Head of caudate nucleus (tissue), 42 donors: ENCODE measurements at regions not wholly inside any gene's neighbourhood (a gene's known extent, or its start where the extent isn't known, plus 50 kb on each side); places are given as distances from the start of the nearest gene placed in this dataset.

Source experiments
- DNase-seq, 42 donors: peaks; one replicate each; pipeline versions ENCODE4 v3.0.0 to v3.0.0-alpha.2; 2020 to 2021; ENCODE audit warnings: mixed read lengths in 7 of 42
- intact Hi-C: fragments of 100-400 bp; cut with DNase I; formaldehyde crosslinking; loops from one replicate; pipeline ENCODE4 v1.15.0; 2022

GRCh38 chr1:83775977-83776603 lies 222.8 kb downstream of the TTLL7 start:
- intact Hi-C loops, result no loop called here
- no peak for DNase-seq

DNA sequence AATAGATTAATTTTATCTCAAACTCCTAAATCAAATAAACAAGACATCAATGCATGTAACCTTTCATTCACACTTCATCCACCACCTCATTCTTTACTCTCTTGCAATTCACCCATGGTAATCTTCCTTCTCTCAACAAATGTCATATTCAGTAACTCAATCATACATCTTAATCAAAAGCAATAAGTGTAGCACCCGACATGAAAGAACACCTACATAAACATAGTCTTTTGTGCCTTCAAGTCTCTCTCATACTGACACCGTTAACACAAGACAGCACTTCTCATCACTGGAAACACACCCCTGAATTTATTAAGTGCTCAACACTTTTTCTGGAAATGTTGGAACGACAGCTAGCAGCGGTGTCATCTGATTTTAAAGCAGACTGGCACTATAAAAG lies 225.9 kb downstream of the TTLL7 start:
- intact Hi-C loops, result no loop called here
- DNase-seq, result peak in 5 of 42 donors; percentile 7 to 39 (median 16)

DNA sequence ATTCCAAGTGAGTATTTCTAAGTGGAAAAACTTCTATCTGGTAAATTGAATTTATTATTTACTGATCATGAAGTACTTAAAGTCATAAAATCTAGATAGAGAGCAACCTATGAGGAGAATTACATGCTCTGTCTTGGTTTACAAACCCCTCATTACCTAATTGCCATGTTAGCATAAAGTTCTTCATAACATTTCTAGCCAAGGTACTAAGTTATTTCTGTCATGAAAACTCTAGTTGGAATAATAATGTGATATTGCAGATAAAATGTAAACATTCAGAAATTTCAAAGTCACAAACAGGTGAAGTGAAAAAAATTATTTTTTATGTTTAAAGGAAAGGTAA lies 228.6 kb downstream of the TTLL7 start:
- intact Hi-C loops, result no loop called here
- no peak for DNase-seq

GRCh38 chr1:83769594-83770318 lies 229.2 kb downstream of the TTLL7 start:
- peak in 2 of 42 donors; percentile 7 to 17 for DNase-seq
- intact Hi-C loops, result no loop called here

DNA sequence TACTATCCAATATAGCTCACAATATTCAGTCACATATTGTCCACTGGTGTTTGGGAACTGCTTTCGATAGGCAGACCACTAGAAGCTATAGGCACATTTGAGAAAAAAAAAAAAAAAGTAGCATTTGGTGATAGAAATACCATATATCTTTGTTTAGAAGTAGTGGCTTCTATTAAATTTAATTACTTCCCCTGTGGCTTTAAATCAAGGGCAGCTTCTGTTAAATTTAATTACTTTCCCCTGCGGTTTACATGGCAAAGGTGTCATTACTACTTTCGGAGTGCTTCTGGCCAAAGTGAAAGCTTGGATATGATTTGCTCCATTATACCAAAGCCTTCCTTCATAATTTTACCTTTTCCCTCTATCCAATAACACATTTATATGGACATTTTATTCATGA lies 229.9 kb downstream of the TTLL7 start:
- DNase-seq, result no peak
- intact Hi-C loops, result no loop called here

- intact Hi-C loops, result no loop called here
- no peak for DNase-seq
Measured at GRCh38 chr1:83766241-83766691, 232.7 kb downstream of the TTLL7 start.

DNA sequence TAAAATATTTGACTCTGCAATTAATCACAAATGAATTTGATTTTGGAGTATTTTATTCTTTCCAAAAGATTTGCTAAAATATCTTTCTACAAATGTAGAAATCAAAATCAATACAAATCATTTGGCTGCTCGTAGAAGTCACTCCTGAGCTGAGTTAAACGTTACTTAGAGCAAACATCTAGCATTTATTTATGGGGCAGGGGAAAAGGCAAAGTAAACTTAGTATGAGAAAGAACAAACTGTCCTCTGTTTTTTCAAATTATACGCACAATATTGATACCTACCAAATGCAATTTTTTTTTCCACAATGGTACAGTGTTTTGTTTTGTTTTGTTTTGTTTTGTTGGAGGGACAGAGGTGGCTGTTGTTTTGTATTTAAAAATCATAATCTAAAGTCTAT lies 233.8 kb downstream of the TTLL7 start:
- DNase-seq, result no peak
- intact Hi-C loops, result no loop called here

DNA sequence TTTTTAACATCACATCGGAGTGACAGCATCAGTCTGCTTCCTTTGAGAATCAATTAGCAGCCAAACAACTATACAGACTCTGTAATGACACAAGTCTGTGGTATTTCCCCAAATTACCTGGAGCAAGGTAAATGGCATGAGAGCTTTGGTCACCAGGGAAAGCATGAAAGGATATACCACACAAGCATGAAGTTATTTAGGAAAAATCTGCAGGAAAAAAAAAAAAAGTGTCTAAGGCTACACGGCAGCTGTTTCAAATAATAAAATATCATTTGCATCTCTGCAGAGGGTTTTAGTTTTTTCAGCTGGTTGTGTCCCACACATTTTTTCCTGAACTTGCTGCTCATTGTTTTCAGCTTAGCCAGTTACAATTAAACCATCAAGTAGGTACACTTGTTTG lies 234.7 kb downstream of the TTLL7 start:
- DNase-seq, result no peak
- intact Hi-C loops, result no loop called here

DNA sequence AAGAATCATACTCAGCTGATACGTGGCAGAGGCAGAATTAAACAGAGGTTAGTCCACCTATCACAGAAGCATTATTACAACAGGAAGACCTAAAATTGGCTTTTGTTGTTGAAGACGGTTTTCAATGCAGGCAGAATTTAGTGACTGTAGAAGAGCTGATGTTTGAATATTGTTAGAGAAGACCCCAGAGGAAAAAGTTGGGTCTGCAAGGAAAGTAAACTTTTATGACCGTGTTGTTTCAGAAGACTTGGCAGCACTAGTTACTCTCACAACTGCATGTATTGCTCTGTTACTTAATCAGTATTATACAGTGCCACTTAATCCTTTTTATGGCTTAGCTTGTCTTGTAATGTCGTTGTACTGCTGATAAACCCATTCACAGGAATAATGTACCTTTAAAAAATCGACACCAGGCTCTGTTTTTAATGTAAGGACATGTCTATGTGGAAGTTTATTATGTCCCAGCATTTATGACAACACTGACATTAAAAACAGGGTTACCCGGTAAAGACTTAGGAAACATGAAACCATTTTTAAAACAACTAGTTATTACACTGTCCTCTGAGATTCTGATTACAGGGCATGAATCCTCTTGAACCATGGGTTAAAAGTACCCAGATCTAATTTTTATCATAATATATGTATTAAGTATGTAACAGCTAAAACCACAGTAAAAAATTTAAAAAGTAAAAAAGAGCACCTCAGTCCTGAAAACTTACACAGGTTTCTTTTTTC lies 235.4 kb downstream of the TTLL7 start:
- DNase-seq, result no peak
- intact Hi-C loops, result no loop called here

DNA sequence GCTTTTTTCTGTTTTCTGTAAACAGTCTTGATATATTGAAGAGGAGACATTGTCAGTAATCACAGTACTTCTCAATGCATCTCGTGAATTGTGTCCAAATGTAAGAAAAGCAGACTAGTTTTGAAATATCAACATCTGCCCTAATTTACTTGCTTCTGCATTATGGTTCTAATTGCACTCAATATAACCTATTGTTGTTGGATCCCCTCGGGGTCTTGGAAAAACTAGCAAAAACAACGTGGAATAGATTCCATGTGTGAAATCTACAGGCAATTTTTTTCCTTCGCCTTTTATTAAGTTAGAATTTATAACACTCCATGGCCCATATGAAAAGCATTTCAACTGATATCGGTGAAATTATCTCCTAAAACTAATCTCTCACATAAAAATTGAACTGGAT lies 236.5 kb downstream of the TTLL7 start:
- no peak for DNase-seq
- intact Hi-C loops, result no loop called here

DNA sequence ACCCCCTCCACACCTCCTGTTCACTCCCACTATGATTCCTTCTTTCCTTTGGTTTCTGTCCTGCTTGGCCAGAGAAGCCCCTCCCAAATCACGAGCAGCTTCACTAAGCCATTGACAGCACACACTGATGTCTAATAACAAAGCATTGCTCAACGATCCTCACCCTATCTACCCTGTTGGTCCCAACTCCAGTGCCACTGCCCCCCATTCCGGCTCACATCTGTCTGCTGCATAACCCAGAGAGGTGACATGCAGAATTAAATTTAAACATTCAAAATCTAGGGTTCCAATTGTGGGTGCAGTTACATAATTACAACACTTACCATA lies 236.9 kb downstream of the TTLL7 start:
- no peak for DNase-seq
- intact Hi-C loops, result no loop called here

DNA sequence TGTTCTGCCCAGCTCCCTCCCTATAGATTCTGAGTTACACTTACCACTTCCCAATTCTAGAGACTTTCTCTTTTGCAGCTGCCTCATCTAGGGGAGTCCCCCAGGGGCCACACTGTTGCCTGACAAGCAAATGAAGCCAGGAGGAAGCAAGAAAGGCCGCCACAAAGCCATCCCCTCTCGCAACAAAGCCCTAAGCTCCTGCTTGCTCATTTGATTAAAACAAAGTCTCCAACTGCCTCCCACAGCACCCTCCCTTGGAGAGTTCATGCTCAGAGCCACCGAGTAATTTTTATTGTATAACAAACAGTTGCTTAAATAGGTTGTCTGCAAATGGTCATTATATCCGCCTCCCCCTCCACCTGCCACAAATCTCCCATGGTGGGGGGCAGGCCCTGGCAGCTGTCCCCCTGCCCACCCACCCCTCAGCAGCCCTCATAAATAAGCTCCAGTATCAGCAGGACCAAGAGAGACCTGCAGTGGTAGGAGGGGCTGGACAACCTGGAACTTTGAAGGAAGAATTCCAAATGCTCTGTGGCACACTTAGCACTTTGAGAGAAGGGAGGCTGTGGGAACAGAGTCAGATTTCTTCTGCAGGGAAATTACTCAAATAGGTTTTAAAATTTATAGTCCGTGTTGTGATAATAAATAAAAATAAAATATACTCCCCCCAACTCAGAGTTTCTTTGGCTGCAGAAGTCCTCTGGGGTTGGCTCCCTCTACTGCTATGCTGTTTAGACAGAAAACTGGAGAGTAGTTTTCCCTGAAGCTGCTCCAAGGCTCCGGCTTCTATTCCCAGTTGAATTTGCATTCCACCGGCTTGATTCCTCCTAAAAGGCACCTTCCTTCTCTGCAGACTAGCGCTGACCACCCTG lies 237.5 kb downstream of the TTLL7 start:
- DNase-seq, result no peak

GRCh38 chr1:83760226-83761021 lies 238.5 kb downstream of the TTLL7 start:
- DNase-seq, result peak in 1 of 42 donors; percentile 3
- intact Hi-C loops, result no loop called here

More for the DNA sequence above, 237.5 kb downstream of the TTLL7 start:
- intact Hi-C loops, result no loop called here

DNA sequence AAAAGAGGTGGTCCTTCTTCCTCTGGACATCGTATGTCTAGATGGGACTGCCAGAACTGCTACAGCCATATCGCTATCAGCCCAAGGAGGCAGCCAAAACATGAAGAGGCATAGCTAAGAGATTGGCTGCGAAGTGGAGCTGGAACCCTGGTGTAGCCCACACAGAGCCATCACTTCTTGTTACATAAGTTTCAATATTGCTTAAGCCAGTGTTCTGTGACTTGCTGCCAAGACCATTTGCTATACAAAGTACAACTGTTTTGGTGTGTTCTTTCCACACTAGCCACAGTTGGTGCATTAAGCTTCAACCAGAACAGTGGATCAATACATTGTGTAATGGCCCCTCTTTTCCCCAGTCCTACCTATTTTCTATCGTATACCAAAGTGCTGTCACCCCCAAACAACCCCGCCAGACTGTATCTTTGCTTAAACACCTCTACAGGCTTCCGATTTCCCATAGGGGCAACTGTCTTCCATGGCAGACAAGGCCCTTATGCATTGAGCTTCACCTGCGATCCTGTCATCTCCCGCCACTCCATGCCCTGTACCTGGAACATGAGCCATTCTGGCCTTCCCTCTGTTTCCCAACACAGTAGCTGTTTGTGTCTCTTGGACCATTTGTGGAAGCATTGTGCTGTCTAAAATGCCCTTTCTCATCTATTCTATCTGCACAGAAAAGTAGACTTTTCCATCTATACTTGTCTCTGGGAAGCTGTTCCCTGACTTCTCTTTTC lies 241.8 kb downstream of the TTLL7 start:
- intact Hi-C loops, result no loop called here
- no peak for DNase-seq

DNA sequence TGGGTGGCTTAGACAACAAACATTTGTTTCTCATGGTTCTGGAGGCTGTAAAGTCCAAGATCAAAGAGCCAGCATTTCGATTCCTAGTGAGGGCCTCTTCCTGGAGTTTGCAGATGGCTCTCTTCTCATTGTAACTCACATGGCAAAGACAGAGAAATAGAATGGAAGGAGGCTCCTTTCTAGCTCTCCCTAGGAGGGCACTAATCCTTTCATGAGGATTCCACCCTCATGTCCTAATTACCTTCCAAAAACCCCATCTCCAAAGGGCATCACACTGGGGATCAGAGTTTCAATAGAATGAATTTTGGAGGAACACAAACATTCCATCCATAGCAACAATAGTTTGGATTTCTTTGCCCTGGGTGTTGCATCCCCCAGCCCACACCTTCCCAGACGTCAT lies 247.3 kb downstream of the TTLL7 start:
- no peak for DNase-seq
- intact Hi-C loops, result no loop called here

- intact Hi-C loops, result no loop called here
- no peak for DNase-seq
Measured at GRCh38 chr1:83750201-83750600, 248.7 kb downstream of the TTLL7 start.

DNA sequence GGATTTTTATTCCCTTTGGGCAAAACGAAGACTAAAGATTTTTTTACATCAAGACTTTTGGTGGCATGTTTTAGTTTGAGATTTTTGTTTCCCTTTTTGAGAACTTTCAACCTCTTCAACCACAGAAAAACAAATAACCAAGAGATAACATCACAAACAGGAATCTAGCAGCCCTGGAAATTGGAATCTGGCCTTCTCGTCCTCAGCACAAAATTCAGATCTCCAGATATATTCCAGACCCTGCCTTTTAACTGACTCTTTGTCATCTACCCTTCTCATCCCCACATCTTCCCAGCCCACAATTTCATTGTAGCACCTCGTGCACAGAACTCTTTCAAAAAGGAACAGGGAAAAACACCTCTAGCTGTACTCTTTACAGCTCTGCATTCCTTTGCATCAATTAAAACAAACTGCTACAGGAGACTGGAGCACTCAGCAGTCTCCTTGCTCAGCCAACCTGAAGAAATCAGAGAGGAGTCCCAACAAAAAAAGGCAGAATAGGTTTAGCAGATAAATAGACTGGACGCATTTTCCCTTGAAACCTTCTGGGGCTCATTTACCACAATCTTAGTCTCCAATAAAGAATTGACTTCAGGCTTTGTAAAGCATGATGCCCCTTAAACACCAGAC lies 251.0 kb downstream of the TTLL7 start:
- no peak for DNase-seq
- intact Hi-C loops, result no loop called here

DNA sequence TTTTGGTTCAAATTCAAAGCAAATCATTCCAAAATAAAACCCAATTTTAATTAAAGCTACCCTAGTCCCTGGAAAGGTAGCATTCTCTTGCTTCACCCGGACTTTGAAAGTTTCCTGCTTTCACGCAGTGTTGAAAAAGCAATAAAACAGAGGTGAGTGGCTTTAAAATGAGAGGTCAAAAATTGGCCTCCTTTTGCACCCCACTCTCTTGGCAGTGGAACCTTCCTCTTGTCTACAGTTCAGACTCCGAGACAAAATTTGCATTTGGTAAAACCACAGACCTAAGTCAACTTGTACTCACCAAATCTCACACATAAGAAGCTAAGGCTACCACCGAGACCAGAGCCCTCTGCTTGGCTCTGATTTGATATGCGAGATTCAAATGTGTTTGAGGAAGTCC lies 252.7 kb downstream of the TTLL7 start:
- no peak for DNase-seq
- intact Hi-C loops, result no loop called here
